ENCODE measurements at regions not wholly inside any gene's neighbourhood (a gene's known extent, or its start where the extent isn't known, plus 50 kb on each side); places are given as distances from the start of the nearest gene placed in this dataset.

- TF ChIP-seq CTCF (IDR thresholded peaks at IDR 0.05): no peak
- no peak for TF ChIP-seq POLR2A (IDR thresholded peaks at IDR 0.05)
Observed at GRCh38 chr1:98452162-98452561, 209.4 kb upstream of the SNX7 start.

All from ovary (tissue), 3 donors.